Endothelial cell (in vitro differentiated cells): ENCODE measurements at regions not wholly inside any gene's neighbourhood (a gene's known extent, or its start where the extent isn't known, plus 50 kb on each side); places are given as distances from the start of the nearest gene placed in this dataset.
"Not testable (repeated sequence)": the region's sequence is repeated elsewhere in the genome, so short reads cannot be mapped to it uniquely, and the experiment has no call there.

Experiments used
- DNase-seq: peaks from one replicate; pipeline ENCODE4 v3.0.0; 2021; ENCODE audit warnings: low spot score
- H3K27ac Mint-ChIP-seq: one replicate; pipeline ENCODE4 v1.8.0; 2021; ENCODE audit warnings: mixed read lengths, inconsistent platforms; ENCODE audit not compliant: unreplicated experiment
- H3K27me3 Mint-ChIP-seq: one replicate; pipeline ENCODE4 v1.8.0; 2021; ENCODE audit warnings: mild to moderate bottlenecking, moderate library complexity, mixed read lengths, inconsistent platforms; ENCODE audit not compliant: unreplicated experiment
- H3K36me3 Mint-ChIP-seq: one replicate; pipeline ENCODE4 v1.8.0; 2021; ENCODE audit warnings: mild to moderate bottlenecking, low read depth, mixed read lengths, inconsistent platforms; ENCODE audit not compliant: unreplicated experiment
- H3K4me1 Mint-ChIP-seq: one replicate; pipeline ENCODE4 v1.8.0; 2021; ENCODE audit warnings: mild to moderate bottlenecking, mixed read lengths, inconsistent platforms; ENCODE audit not compliant: unreplicated experiment
- H3K4me3 Mint-ChIP-seq: one replicate; pipeline ENCODE4 v1.8.0; 2021; ENCODE audit warnings: mild to moderate bottlenecking, mixed read lengths, inconsistent platforms; ENCODE audit not compliant: unreplicated experiment
- H3K9me3 Mint-ChIP-seq: one replicate; pipeline ENCODE4 v1.8.0; 2021; ENCODE audit warnings: mixed read lengths, inconsistent platforms; ENCODE audit not compliant: unreplicated experiment
- CTCF ChIP-seq: fragments of 200-600 bp; sonication (generic); IDR thresholded peaks from one replicate; pipeline ENCODE4 v1.5.0; 2021; ENCODE audit warnings: antibody characterized with exemption; ENCODE audit not compliant: unreplicated experiment

DNA sequence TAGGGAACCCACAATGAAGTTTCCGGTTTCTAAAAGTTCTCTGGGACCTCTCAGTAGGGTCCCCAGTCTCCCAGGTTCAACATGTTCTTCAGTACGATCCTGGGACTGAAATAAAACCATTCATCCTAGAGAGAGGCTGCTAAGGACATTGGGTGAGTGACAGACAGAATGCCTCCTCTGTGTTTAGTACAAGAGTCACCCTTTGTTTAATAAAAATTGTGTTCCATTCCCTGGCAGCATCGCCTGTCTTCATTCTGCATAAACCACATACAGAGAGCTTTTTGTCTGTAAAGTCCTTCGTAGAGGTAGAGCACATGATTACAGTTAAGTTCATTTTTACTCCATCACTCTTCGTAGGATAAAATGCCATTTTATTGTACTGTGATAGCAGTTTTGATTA is 95.3 kb upstream of the GPR12 start:
- DNase-seq, result no peak
- H3K27me3 Mint-ChIP-seq, result peaks cover 7% of the 10 kb centered on the region
- H3K9me3 Mint-ChIP-seq, result no peaks in the 10 kb centered on the region
- TF ChIP-seq CTCF, result no peak
- H3K4me1 Mint-ChIP-seq, result peaks cover 8% of the 10 kb centered on the region
- H3K27ac Mint-ChIP-seq, result no peak overlapping the region
- no peak overlapping the region for H3K4me3 Mint-ChIP-seq
- no peaks in the 10 kb centered on the region for H3K36me3 Mint-ChIP-seq

- Mint-ChIP-seq H3K36me3 (no peaks in the 10 kb centered on the region), H3K9me3 (no peaks in the 10 kb centered on the region), H3K4me3 (no peak overlapping the region), H3K27ac (no peak overlapping the region), H3K27me3 (peaks cover 11% of the 10 kb centered on the region), H3K4me1 (peaks cover 14% of the 10 kb centered on the region)
- no peak for DNase-seq
- TF ChIP-seq CTCF, result no peak
Observed at GRCh38 chr13:26855071-26855470, 94.5 kb upstream of the GPR12 start.

DNA sequence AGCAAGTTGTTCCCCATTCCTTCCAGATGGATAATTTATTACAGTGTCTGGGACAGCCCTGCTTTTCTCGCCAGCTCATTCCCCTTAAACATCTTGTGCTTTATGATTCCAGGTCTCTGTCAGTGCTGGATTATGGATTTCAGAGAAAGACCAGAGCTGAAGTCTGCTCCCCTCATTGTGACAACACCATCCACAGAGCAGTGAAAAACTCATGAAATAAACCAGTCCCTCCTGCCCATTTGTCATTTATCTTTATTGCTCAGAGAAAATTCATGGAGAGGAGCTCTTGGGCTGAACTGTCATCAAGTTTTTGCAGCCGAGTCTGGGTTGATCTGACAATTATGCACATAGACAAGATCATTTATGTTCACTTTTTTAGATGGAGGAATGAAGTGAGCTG is 92.7 kb upstream of the GPR12 start:
- TF ChIP-seq CTCF, result no peak
- no peak overlapping the region for H3K4me3 Mint-ChIP-seq
- DNase-seq, result no peak
- peaks cover 14% of the 10 kb centered on the region for H3K4me1 Mint-ChIP-seq
- no peaks in the 10 kb centered on the region for H3K9me3 Mint-ChIP-seq
- no peaks in the 10 kb centered on the region for H3K36me3 Mint-ChIP-seq
- H3K27ac Mint-ChIP-seq, result no peak overlapping the region
- H3K27me3 Mint-ChIP-seq, result peaks cover 7% of the 10 kb centered on the region

DNA sequence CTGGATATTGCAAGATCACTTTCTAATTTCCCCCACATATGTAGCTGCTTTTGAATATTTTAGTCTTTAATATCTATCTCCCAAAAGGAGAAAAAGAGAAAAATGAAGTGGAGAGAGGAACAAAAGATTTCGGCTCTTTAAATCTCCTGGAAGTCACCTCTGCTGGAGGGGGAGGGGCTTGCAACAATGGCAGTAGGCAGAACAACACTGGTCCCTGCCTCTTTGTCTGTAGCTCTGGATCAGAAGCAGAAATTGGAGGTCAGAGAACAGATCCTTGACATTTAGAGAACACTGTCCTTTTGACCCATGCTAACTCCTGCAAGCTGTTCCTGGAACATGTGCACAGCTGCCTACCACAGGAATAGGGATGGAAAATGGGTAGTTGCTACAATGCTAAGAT is 86.7 kb upstream of the GPR12 start:
- Mint-ChIP-seq H3K9me3 (no peaks in the 10 kb centered on the region), H3K27ac (no peak overlapping the region), H3K4me3 (no peak overlapping the region), H3K27me3 (peaks cover 5% of the 10 kb centered on the region), H3K36me3 (no peaks in the 10 kb centered on the region), H3K4me1 (peaks cover 13% of the 10 kb centered on the region)
- DNase-seq, result peak; percentile 7
- TF ChIP-seq CTCF, result no peak

GRCh38 chr13:26845063-26845462 is 84.5 kb upstream of the GPR12 start:
- H3K9me3 Mint-ChIP-seq, H3K4me3 Mint-ChIP-seq, DNase-seq, H3K4me1 Mint-ChIP-seq, H3K27me3 Mint-ChIP-seq, H3K36me3 Mint-ChIP-seq, H3K27ac Mint-ChIP-seq: not testable (repeated sequence)

DNA sequence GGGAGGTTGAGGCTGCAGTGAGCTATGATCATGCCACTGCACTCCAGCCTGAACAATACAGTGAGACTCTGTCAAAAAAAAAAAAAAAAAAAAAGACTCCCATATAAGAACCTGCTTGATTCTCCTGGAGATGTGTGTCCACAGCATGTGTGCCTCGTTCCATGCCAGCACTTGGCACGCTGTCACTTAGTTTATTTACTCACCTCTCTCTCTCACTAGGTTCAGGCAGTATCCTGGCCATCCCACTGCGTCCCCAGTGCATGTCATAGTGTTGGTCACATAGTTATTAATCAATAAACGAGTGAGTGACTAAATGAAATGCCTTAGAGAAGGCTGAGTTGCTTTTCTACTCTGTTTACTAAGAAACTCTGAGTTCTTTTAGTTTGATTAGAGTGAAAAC is 79.1 kb upstream of the GPR12 start:
- peaks cover 2% of the 10 kb centered on the region for H3K27me3 Mint-ChIP-seq
- no peaks in the 10 kb centered on the region for H3K4me1 Mint-ChIP-seq
- H3K36me3 Mint-ChIP-seq, result no peaks in the 10 kb centered on the region
- no peak for TF ChIP-seq CTCF
- H3K27ac Mint-ChIP-seq, result no peak overlapping the region
- H3K9me3 Mint-ChIP-seq, result no peaks in the 10 kb centered on the region
- no peak for DNase-seq
- no peak overlapping the region for H3K4me3 Mint-ChIP-seq
